ENCODE measurements at regions not wholly inside any gene's neighbourhood (a gene's known extent, or its start where the extent isn't known, plus 50 kb on each side); places are given as distances from the start of the nearest gene placed in this dataset.

GRCh38 chr4:137266511-137266910, 265.8 kb downstream of the PCDH18 start:
- DNase-seq (ENCODE audit: low read depth, low spot score), result no peak
- CTCF ChIA-PET, result interaction anchor here (1.0 kb wide), 1 partner anchor 10 kb away, joined by 3 read pairs; no protein-coding TSS in a partner anchor
- POLR2A ChIA-PET, result no interaction called here
- TF ChIP-seq CTCF (IDR thresholded peaks at IDR 0.05; ENCODE audit: insufficient read depth, low read length, missing control alignments), result no peak
- H3K4me3 ChIP-seq (ENCODE audit: low read depth, low read length), result no peak overlapping the region

- ChIA-PET CTCF (no interaction called here), POLR2A (no interaction called here)
- DNase-seq (ENCODE audit: low read depth, low spot score), result no peak
- H3K4me3 ChIP-seq (ENCODE audit: low read depth, low read length), result no peak overlapping the region
- no peak for TF ChIP-seq CTCF (IDR thresholded peaks at IDR 0.05; ENCODE audit: insufficient read depth, low read length, missing control alignments)
These were observed 269.1 kb downstream of the PCDH18 start for GRCh38 chr4:137263206-137263605.

DNA sequence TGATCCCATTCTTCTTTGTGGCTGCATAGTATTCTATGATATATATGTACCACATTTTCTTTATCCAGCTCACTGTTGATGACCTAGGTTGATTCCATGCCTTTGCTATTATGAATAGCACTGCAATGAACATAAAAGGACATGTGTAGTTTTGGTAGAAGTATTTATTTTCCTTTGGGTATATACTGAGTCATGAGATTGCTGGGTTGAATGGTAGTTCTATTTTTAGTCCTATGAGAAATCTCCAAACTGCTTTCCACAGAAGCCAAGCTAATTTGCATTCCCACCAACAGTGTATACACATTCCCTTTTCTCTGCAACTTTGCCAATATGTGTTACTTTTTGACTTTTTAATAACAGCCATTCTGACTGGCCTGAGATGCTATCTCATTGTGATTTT, 278.3 kb downstream of the PCDH18 start:
- no peak for TF ChIP-seq CTCF (IDR thresholded peaks at IDR 0.05; ENCODE audit: insufficient read depth, low read length, missing control alignments)
- ChIA-PET POLR2A (interaction anchor here (1.3 kb wide), 1 partner anchor 13 kb away, joined by 3 read pairs; no protein-coding TSS in a partner anchor), CTCF (no interaction called here)
- peak; percentile 60 for DNase-seq (ENCODE audit: low read depth, low spot score)
- no peak overlapping the region for H3K4me3 ChIP-seq (ENCODE audit: low read depth, low read length)

DNA sequence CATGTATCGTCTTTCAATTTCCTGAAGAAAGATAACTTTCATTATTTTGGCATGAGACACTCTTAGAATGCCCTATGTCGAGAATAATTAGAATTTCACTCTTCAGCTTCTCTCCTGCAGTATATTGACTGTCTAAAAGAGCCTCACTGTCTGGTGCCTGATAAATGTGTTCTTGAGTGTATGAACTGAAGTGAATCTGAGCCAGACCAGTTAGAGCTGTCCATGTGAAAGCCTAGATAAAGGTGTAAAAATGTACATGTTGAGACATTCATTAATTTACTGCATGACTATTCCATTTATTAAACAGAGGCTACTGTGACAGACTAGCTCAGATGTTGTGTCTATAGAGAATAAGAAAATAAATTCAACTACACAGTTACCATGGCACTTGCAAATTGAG, 283.2 kb downstream of the PCDH18 start:
- DNase-seq (ENCODE audit: low read depth, low spot score), result no peak
- ChIA-PET CTCF (no interaction called here), POLR2A (no interaction called here)
- no peak overlapping the region for H3K4me3 ChIP-seq (ENCODE audit: low read depth, low read length)
- no peak for TF ChIP-seq CTCF (IDR thresholded peaks at IDR 0.05; ENCODE audit: insufficient read depth, low read length, missing control alignments)

- ChIA-PET POLR2A (no interaction called here), CTCF (no interaction called here)
- no peak overlapping the region for H3K4me3 ChIP-seq (ENCODE audit: low read depth, low read length)
- DNase-seq (ENCODE audit: low read depth, low spot score), result no peak
- TF ChIP-seq CTCF (IDR thresholded peaks at IDR 0.05; ENCODE audit: insufficient read depth, low read length, missing control alignments), result no peak
These were observed 293.7 kb downstream of the PCDH18 start for GRCh38 chr4:137238456-137239162.

GRCh38 chr4:137226900-137227299, 305.4 kb downstream of the PCDH18 start:
- POLR2A ChIA-PET, result no interaction called here
- CTCF ChIA-PET, result interaction anchor here (1.2 to 1.8 kb wide), 3 partner anchors 10 to 305 kb away, joined by 4 to 5 read pairs (median 4); partner anchors contain the start of gene PCDH18
- peak; percentile 24 for TF ChIP-seq CTCF (IDR thresholded peaks at IDR 0.05; ENCODE audit: insufficient read depth, low read length, missing control alignments)
- no peak for DNase-seq (ENCODE audit: low read depth, low spot score)
- H3K4me3 ChIP-seq (ENCODE audit: low read depth, low read length), result no peak overlapping the region
